GM12875 (cell line): ENCODE measurements at regions not wholly inside any gene's neighbourhood (a gene's known extent, or its start where the extent isn't known, plus 50 kb on each side); places are given as distances from the start of the nearest gene placed in this dataset.

Experiments
- H3K4me3 ChIP-seq: one replicate; pipeline ENCODE4 v1.5.1; 2011; ENCODE audit warnings: low read depth, low read length, control low read depth
- TF ChIP-seq, protein P1 (sequence below): IDR thresholded peaks from 2 replicates; pipeline ENCODE4 v1.5.1; 2011; ENCODE audit warnings: low read depth, mild to moderate bottlenecking, control low read depth, inconsistent platforms, low read length, moderate library complexity, borderline replicate concordance; ENCODE audit not compliant: insufficient read depth

DNA sequence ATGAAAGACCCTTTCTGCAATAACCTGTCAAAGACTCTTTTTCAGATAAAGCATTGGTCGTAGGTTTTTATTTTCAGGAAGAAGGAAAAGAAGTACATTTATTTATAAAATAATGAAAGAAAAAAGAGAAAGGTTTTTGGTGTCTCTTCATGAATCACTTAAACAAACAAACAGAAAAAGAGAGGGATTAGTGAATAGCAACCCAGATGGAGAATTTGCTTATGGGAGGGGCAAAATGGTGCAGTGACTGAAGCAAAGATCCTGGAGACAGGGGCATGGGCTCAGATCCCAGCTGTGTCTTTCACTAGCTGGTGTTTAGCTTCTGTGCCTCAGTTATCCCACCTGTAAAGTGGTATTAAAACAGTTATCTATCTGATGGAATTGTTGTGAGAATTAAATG is 78.6 kb upstream of the PFN2 start:
- H3K4me3 ChIP-seq = no peak overlapping the region
- TF ChIP-seq, protein P1, sequence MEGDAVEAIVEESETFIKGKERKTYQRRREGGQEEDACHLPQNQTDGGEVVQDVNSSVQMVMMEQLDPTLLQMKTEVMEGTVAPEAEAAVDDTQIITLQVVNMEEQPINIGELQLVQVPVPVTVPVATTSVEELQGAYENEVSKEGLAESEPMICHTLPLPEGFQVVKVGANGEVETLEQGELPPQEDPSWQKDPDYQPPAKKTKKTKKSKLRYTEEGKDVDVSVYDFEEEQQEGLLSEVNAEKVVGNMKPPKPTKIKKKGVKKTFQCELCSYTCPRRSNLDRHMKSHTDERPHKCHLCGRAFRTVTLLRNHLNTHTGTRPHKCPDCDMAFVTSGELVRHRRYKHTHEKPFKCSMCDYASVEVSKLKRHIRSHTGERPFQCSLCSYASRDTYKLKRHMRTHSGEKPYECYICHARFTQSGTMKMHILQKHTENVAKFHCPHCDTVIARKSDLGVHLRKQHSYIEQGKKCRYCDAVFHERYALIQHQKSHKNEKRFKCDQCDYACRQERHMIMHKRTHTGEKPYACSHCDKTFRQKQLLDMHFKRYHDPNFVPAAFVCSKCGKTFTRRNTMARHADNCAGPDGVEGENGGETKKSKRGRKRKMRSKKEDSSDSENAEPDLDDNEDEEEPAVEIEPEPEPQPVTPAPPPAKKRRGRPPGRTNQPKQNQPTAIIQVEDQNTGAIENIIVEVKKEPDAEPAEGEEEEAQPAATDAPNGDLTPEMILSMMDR = no peak

DNA sequence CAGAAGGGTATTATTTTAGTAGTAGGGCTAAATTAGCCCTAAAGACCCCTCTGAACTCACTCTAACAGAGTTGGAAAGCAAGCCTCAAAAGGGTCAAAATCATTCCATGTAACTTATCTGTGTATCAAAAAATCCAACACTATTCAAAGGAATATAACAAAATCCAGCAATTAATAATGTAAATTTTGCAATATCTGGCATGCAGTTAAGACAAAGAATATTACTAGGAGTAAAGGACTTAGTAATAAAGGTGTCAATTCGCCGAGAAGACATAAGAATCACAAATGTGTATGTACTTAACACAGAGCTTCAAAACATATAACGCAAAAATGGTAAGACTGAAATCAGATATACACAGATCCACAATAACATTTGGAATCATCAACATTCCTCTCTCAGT is 71.2 kb upstream of the PFN2 start:
- H3K4me3 ChIP-seq = no peak overlapping the region
- TF ChIP-seq, protein P1 = no peak

DNA sequence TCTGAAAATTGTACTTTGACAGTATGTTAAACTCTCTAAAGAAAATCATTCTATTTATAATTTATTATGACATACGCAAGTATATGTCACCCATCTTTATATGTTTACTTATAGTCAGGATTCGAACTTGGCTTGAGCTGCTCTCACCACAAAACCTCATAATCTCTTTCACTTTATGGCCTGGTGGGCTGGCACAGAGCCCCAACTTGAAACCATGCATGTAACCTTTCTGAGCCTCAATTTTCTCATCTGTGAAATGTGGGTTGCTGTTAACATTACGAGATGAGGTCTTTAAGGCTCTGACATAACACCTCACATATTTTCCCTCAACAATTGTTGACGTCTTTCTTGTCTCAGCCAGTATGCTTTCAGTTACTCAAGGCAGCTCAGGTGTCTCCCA is 69.4 kb upstream of the PFN2 start:
- TF ChIP-seq, protein P1 = no peak
- H3K4me3 ChIP-seq = no peak overlapping the region

DNA sequence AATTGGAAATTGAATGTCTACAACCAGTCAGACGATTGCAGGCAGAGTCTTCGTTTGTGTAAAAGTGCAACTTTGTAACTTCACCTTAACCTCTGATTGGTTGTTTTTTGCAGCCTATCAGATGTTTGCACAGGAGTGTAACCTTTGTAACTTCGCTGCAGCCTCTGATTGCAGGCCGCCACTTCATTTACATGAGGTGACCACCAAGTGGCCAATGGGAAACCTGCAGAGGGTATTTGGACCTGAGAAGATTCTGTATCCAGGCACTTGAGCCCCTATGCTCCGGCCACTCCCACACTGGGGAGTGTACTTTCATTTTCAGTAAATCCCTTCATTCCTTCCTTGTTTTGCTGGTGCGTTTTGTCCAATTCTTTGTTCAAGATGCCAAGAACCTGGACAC is 68.1 kb upstream of the PFN2 start:
- no peak overlapping the region for H3K4me3 ChIP-seq

DNA sequence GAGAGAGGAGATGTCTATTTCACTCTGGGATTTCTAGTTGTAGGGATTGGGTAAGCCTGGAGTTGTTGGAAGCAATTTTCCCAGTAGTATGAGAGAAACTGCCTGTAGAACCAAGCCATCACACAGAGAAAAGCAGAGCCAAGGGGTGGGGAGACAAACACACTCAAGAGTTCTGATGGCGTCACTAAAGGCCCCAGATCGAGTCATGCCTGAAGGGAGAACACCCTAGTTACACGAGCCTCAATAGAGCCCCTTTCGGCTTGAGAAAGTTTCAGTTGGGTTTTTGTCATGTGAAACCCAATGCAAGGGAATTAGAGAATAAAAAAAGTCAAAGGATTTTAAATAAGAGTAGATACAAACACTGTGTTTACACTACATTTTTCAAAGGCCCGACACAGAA is 66.1 kb upstream of the PFN2 start:
- TF ChIP-seq, protein P1 = no peak
- no peak overlapping the region for H3K4me3 ChIP-seq

More for the DNA sequence above, 68.1 kb upstream of the PFN2 start:
- TF ChIP-seq, protein P1 = no peak

DNA sequence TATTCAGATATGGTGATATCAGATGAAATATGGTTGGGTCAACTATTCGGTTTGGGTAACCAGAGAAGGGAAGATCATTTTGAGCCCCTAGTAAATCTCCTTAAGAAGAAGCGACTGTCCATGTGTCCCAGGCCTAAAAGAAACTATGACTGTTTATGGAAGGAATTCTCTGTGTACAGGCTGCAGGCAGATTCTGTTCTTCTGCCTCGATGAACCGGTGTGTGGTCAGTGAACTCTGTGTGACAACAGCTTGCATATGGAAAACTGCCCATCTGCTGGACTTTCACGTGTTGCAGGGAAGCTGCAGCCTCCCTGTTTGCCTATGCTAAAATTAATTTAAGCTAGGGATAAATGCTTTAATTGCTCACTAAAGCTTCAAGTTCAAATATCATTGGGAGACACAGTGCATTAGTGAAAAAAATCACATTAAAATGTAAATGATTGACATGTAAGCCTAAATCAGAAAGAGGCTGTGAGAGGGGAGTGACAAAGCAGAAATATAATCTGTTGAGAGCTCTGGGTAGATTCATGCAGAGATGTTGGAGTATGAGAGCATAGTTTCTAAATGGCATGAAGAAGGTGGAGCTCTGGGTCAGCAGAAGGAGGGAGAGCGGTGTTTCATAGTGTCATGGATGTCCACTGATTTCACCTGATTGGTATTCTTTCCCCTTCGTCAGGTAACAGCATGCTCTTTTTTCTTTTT is 65.4 kb upstream of the PFN2 start:
- TF ChIP-seq, protein P1 = no peak

DNA sequence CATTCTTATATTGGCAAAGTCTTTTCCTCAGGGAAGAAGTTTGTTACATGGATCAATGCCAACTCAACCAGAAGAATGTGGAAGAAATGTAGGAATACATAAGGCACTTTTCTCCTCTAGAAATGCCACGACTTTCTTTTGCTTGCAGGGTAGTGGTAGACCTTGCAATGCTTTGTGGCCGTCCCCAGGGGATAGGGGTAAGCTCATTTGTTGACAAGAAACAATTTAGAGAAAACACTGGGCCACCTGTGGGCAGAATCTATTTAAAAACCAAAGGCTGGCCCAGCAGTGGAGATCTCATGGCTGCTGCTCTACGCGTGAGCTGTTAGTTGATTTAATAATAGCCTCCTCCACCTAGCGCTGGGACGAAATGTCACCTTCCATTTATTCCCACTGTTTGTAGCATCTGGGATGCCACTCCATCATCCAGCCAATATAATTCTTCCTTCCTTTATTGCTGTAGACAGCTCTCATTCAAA is 64.6 kb upstream of the PFN2 start:
- TF ChIP-seq, protein P1 = no peak
- no peak overlapping the region for H3K4me3 ChIP-seq

More for the DNA sequence above, 65.4 kb upstream of the PFN2 start:
- H3K4me3 ChIP-seq = no peak overlapping the region
